ENCODE measurements at regions not wholly inside any gene's neighbourhood (a gene's known extent, or its start where the extent isn't known, plus 50 kb on each side); places are given as distances from the start of the nearest gene placed in this dataset.

- DNase-seq = no peak
These were observed 108.5 kb upstream of the TDRD3 start for GRCh38 chr13:60288569-60288968.

- DNase-seq = no peak
These were observed 93.9 kb upstream of the TDRD3 start for GRCh38 chr13:60303166-60303565.

- DNase-seq = no peak
These were observed 85.5 kb upstream of the TDRD3 start for GRCh38 chr13:60311527-60311926.

GRCh38 chr13:60312851-60313505 lies 84.0 kb upstream of the TDRD3 start:
- DNase-seq = no peak

GRCh38 chr13:60318186-60318585 lies 78.8 kb upstream of the TDRD3 start:
- no peak for DNase-seq

- no peak for DNase-seq
These were observed 72.9 kb upstream of the TDRD3 start for GRCh38 chr13:60324131-60324530.

- no peak for DNase-seq
These were observed 70.7 kb upstream of the TDRD3 start for GRCh38 chr13:60326273-60326672.

GRCh38 chr13:60327511-60327910 lies 69.5 kb upstream of the TDRD3 start:
- DNase-seq = no peak

- no peak for DNase-seq
These were observed 68.9 kb upstream of the TDRD3 start for GRCh38 chr13:60328073-60328472.

- peak; percentile 23 for DNase-seq
These were observed 67.6 kb upstream of the TDRD3 start for GRCh38 chr13:60329221-60329923.

- no peak for DNase-seq
These were observed 65.6 kb upstream of the TDRD3 start for GRCh38 chr13:60331249-60332012.

- DNase-seq = no peak
These were observed 64.3 kb upstream of the TDRD3 start for GRCh38 chr13:60332682-60333081.

GRCh38 chr13:60334310-60334709 lies 62.7 kb upstream of the TDRD3 start:
- DNase-seq = no peak

GRCh38 chr13:60335531-60335930 lies 61.5 kb upstream of the TDRD3 start:
- peak; percentile 12 for DNase-seq

GRCh38 chr13:60338754-60339153 lies 58.3 kb upstream of the TDRD3 start:
- no peak for DNase-seq

- DNase-seq = no peak
These were observed 53.0 kb upstream of the TDRD3 start for GRCh38 chr13:60343978-60344377.

GRCh38 chr13:60347174-60347573 lies 49.8 kb upstream of the TDRD3 start:
- DNase-seq = no peak

Data from NCI-H1105 (cell line).